H1 (cell line): ENCODE measurements at regions not wholly inside any gene's neighbourhood (a gene's known extent, or its start where the extent isn't known, plus 50 kb on each side); places are given as distances from the start of the nearest gene placed in this dataset.

Experiments
- CTCF ChIA-PET: fragments of 300-600 bp; sonication (Branson Sonifier 250); formaldehyde crosslinking; loops from one replicate; lab custom pipeline; 2021; ENCODE audit not compliant: partially characterized antibody; lab: Charles Lee
- POLR2A ChIA-PET: fragments of 300-600 bp; sonication (Branson Sonifier 250); formaldehyde crosslinking; loops from one replicate; lab custom pipeline; 2021; ENCODE audit warnings: inconsistent platforms; ENCODE audit not compliant: partially characterized antibody; lab: Charles Lee
- DNase-seq, 2 experiments: peaks; one replicate each; pipeline versions ENCODE4 v3.0.0 to v3.0.0-alpha.2; 2010 to 2022; ENCODE audit warnings: low spot score in 2 of 2, low read depth in 1 of 2, mixed read lengths in 1 of 2
- FAIRE-seq: peaks from 2 replicates; lab custom pipeline; 2011; peaks lifted over from hg19 to GRCh38; lab: Jason Lieb, UNC
- H2AFZ ChIP-seq: 2 replicates; pipeline ENCODE4 v1.8.1; 2012; ENCODE audit warnings: low read length, inconsistent platforms
- H2AK5ac ChIP-seq: 2 replicates; pipeline ENCODE4 v1.6.1; 2013; ENCODE audit warnings: low read depth, low read length
- H2BK120ac ChIP-seq: replicated peaks from 2 replicates; pipeline ENCODE3; 2013; ENCODE audit warnings: low read depth, low read length, inconsistent platforms
- H2BK12ac ChIP-seq: 2 replicates; pipeline ENCODE4 v1.6.1; 2013; ENCODE audit warnings: low read depth, low read length
- H2BK15ac ChIP-seq: 2 replicates; pipeline ENCODE4 v1.6.1; 2013; ENCODE audit warnings: low read length
- H2BK20ac ChIP-seq: 2 replicates; pipeline ENCODE4 v1.6.1; 2013; ENCODE audit warnings: low read length
- H2BK5ac ChIP-seq: 2 replicates; pipeline ENCODE4 v1.6.1; 2013; ENCODE audit warnings: low read depth, low read length
- H3K14ac ChIP-seq: 2 replicates; pipeline ENCODE4 v1.6.1; 2013; ENCODE audit warnings: inconsistent platforms; ENCODE audit not compliant: insufficient read length
- H3K18ac ChIP-seq: 2 replicates; pipeline ENCODE4 v1.6.1; 2013; ENCODE audit warnings: low read length; ENCODE audit errors: extremely low read depth
- H3K23ac ChIP-seq: 2 replicates; pipeline ENCODE4 v1.6.1; 2013; ENCODE audit warnings: inconsistent platforms; ENCODE audit not compliant: insufficient read length
- H3K23me2 ChIP-seq: 2 replicates; pipeline ENCODE4 v1.6.1; 2013; ENCODE audit warnings: low read depth, low read length
- H3K27ac ChIP-seq: 2 replicates; pipeline ENCODE4 v1.6.1; 2011; ENCODE audit warnings: low read depth, low read length, inconsistent platforms
- H3K27me3 ChIP-seq, 4 experiments: replicated peaks in 1 of 4; 1 replicate in 1 of 4; 2 replicates in 3 of 4; pipeline versions ENCODE4 v1.6.1 to v1.8.1; 2011 to 2013; ENCODE audit warnings: low read length in 3 of 4, mild to moderate bottlenecking in 3 of 4, inconsistent platforms in 2 of 4, mixed read lengths in 2 of 4, moderate library complexity in 1 of 4; ENCODE audit not compliant: control insufficient read depth in 3 of 4, insufficient read depth in 3 of 4; ENCODE audit errors: extremely low read depth in 1 of 4
- H3K36me3 ChIP-seq, 4 experiments: 2 replicates each; pipeline versions ENCODE4 v1.6.1 to v1.8.1; 2011 to 2013; ENCODE audit warnings: mild to moderate bottlenecking in 4 of 4, low read length in 3 of 4, moderate library complexity in 2 of 4, control low read depth in 1 of 4, inconsistent platforms in 1 of 4; ENCODE audit not compliant: insufficient read depth in 4 of 4, control insufficient read depth in 2 of 4
- H3K4ac ChIP-seq: replicated peaks from 2 replicates; pipeline ENCODE3; 2013; ENCODE audit warnings: low read length, low read depth, mixed read lengths, inconsistent platforms; ENCODE audit not compliant: insufficient read length
- H3K4me1 ChIP-seq, 4 experiments: replicated peaks in 1 of 4; 1 replicate in 1 of 4; 2 replicates in 3 of 4; pipeline versions ENCODE4 v1.6.1 to v1.8.1; 2011 to 2013; ENCODE audit warnings: low read length in 3 of 4, inconsistent platforms in 2 of 4, mixed read lengths in 1 of 4; ENCODE audit not compliant: insufficient read depth in 4 of 4, control insufficient read depth in 3 of 4
- H3K4me2 ChIP-seq, 2 experiments: 2 replicates each; pipeline versions ENCODE4 v1.6.1 to v1.8.1; 2011 to 2013; ENCODE audit warnings: low read depth in 2 of 2, low read length in 2 of 2, control low read depth in 1 of 2, inconsistent platforms in 1 of 2, mild to moderate bottlenecking in 1 of 2; ENCODE audit not compliant: insufficient read depth in 1 of 2
- H3K4me3 ChIP-seq, 4 experiments: fragments of 200-600, 300-600 bp in 1 of 4; sonication (generic), shearing (Covaris generic), sonication (Bioruptor Twin) in 1 of 4; 2 replicates each; pipeline versions ENCODE4 v1.5.1 to v1.8.1; 2011 to 2016; ENCODE audit warnings: low read length in 4 of 4, low read depth in 3 of 4, control low read depth in 2 of 4, inconsistent platforms in 2 of 4, mild to moderate bottlenecking in 2 of 4, mixed read lengths in 1 of 4, moderate library complexity in 1 of 4; ENCODE audit not compliant: insufficient read depth in 2 of 4; ENCODE audit errors: extremely low read depth in 1 of 4
- H3K56ac ChIP-seq: replicated peaks from 2 replicates; pipeline ENCODE3; 2013; ENCODE audit warnings: low read depth, mild to moderate bottlenecking, mixed read lengths, low read length, inconsistent platforms; ENCODE audit not compliant: insufficient read length
- H3K79me1 ChIP-seq: 2 replicates; pipeline ENCODE4 v1.6.1; 2013; ENCODE audit warnings: low read depth, low read length, control low read depth
- H3K79me2 ChIP-seq, 2 experiments: 2 replicates each; pipeline versions ENCODE4 v1.6.1 to v1.8.1; 2012 to 2013; ENCODE audit warnings: low read length in 2 of 2, mild to moderate bottlenecking in 2 of 2, inconsistent platforms in 1 of 2; ENCODE audit not compliant: insufficient read depth in 2 of 2, control insufficient read depth in 1 of 2
- H3K9ac ChIP-seq, 4 experiments: replicated peaks in 1 of 4; 1 replicate in 1 of 4; 2 replicates in 3 of 4; pipeline versions ENCODE4 v1.6.1 to v1.8.1; 2011 to 2013; ENCODE audit warnings: low read depth in 3 of 4, low read length in 3 of 4, control low read depth in 2 of 4, mild to moderate bottlenecking in 2 of 4, moderate library complexity in 2 of 4, inconsistent platforms in 1 of 4; ENCODE audit errors: extremely low read depth in 1 of 4
- H3K9me3 ChIP-seq, 2 experiments: 2 replicates each; pipeline versions ENCODE4 v1.6.1 to v1.8.1; 2012 to 2013; ENCODE audit warnings: mild to moderate bottlenecking in 2 of 2, moderate library complexity in 2 of 2, control low read depth in 1 of 2, inconsistent platforms in 1 of 2, low read depth in 1 of 2, low read length in 1 of 2, mixed read lengths in 1 of 2; ENCODE audit not compliant: insufficient read depth in 2 of 2
- H4K20me1 ChIP-seq, 2 experiments: replicated peaks in 1 of 2; 2 replicates each; pipeline versions ENCODE3 to v1.8.1; 2011 to 2013; ENCODE audit warnings: inconsistent platforms in 2 of 2, low read length in 2 of 2, mild to moderate bottlenecking in 1 of 2; ENCODE audit not compliant: insufficient read depth in 2 of 2, control insufficient read depth in 1 of 2
- H4K5ac ChIP-seq: 2 replicates; pipeline ENCODE4 v1.6.1; 2013; ENCODE audit warnings: low read length, low read depth, mixed read lengths, inconsistent platforms; ENCODE audit not compliant: insufficient read length
- H4K8ac ChIP-seq: 2 replicates; pipeline ENCODE4 v1.8.0; 2013; ENCODE audit warnings: mild to moderate bottlenecking, moderate library complexity, low read length, inconsistent platforms; ENCODE audit not compliant: insufficient read depth; ENCODE audit errors: extremely low read depth
- H4K91ac ChIP-seq: replicated peaks from 2 replicates; pipeline ENCODE3; 2013; ENCODE audit warnings: low read length, mixed read lengths, inconsistent platforms; ENCODE audit not compliant: insufficient read length
- CBX8 ChIP-seq: fragments of 300-800, 300-1000 bp; sonication (generic); IDR thresholded peaks from 2 replicates; pipeline ENCODE4 v1.7.1; 2016; ENCODE audit warnings: low read depth, low read length, borderline replicate concordance
- E2F6 ChIP-seq: IDR thresholded peaks from 2 replicates; pipeline ENCODE4 v1.6.1; 2012; ENCODE audit warnings: inconsistent platforms
- HDAC2 ChIP-seq, 2 experiments: fragments of 300-600 bp in 1 of 2; sonication (generic) in 1 of 2; IDR thresholded peaks; 2 replicates each; pipeline ENCODE4 v1.6.1; 2011 to 2012; ENCODE audit warnings: low read depth in 2 of 2, low read length in 2 of 2, mild to moderate bottlenecking in 2 of 2, moderate library complexity in 2 of 2, borderline replicate concordance in 1 of 2, inconsistent platforms in 1 of 2
- HDAC6 ChIP-seq: IDR thresholded peaks from one replicate; pipeline ENCODE4 v1.7.1; 2012; ENCODE audit warnings: low read depth, mild to moderate bottlenecking, inconsistent platforms, low read length, moderate library complexity
- JUND ChIP-seq: IDR thresholded peaks from 2 replicates; pipeline ENCODE4 v1.6.1; 2011; ENCODE audit warnings: mild to moderate bottlenecking, improper control_type of control experiment, low read length
- POLR2AphosphoS5 ChIP-seq: IDR thresholded peaks from 2 replicates; pipeline ENCODE4 v1.6.1; 2011; ENCODE audit warnings: low read depth, low read length
- POU5F1 ChIP-seq: IDR thresholded peaks from 2 replicates; pipeline ENCODE4 v1.6.1; 2011; ENCODE audit warnings: low read depth, mild to moderate bottlenecking, low read length, moderate library complexity
- WGBS, 2 experiments: shearing (Covaris generic) in 1 of 2; methylation state at CpG; one replicate each; pipeline versions ENCODE4 v1.1.6 to v1.1.7; 2013 to 2015; ENCODE audit warnings: low lambda C conversion rate in 2 of 2, mixed read lengths in 2 of 2, inconsistent platforms in 1 of 2, low coverage in 1 of 2, missing lambda C conversion rate in 1 of 2; ENCODE audit not compliant: insufficient replicate concordance in 2 of 2, insufficient coverage in 1 of 2, insufficient read length in 1 of 2; ENCODE audit errors: extremely low coverage in 1 of 2, missing lambda C conversion rate in 1 of 2; 5-methylcytosine and 5-hydroxymethylcytosine counted together

DNA sequence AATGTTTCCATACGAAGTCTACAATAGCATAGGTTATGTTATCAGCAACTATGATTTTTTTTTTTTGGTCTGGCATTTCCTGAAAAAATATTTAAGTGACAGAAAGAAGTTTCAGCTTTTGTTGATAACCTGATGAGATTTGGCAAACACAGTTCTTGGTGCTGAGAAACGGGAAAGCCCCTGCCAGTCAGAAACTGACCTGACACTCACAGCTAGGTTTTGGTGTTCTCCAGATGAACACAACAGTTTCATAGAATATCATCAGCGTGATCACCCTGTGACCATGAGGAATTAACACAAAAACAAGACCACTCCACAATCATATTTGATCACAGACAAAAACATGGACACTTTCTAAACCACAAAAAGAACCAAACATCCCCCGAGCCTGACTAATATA lies 152.5 kb upstream of the DCAF8L1 start:
- no peak overlapping the region for H2BK5ac ChIP-seq
- no peak overlapping the region for H2BK15ac ChIP-seq
- H3K9ac ChIP-seq = no peak overlapping the region
- H4K91ac ChIP-seq = no peak overlapping the region
- no peak overlapping the region for H3K27ac ChIP-seq
- no peaks in the 10 kb centered on the region for H3K36me3 ChIP-seq
- no peaks in the 10 kb centered on the region for H3K4me1 ChIP-seq
- POLR2A ChIA-PET = no interaction called here
- no peak overlapping the region for H2BK12ac ChIP-seq
- no peak overlapping the region for H3K23ac ChIP-seq
- no peak for FAIRE-seq
- no peak overlapping the region for H4K8ac ChIP-seq
- H2AFZ ChIP-seq = no peak overlapping the region
- WGBS, 2 experiments = 95% methylated on average over 2 of the region's 4 CpGs; no CpG with 5 or more reads in 1 of the 2 experiments
- H3K9me3 ChIP-seq = no peaks in the 10 kb centered on the region
- H3K79me1 ChIP-seq = no peaks in the 10 kb centered on the region
- H2AK5ac ChIP-seq = no peak overlapping the region
- H3K4ac ChIP-seq = no peak overlapping the region
- H2BK120ac ChIP-seq = no peak overlapping the region
- H3K4me3 ChIP-seq = no peak overlapping the region
- H3K18ac ChIP-seq = no peak overlapping the region
- CTCF ChIA-PET = interaction anchor here (0.6 to 1.3 kb wide), 3 partner anchors 59 to 624 kb away, joined by 3 read pairs; no protein-coding TSS in a partner anchor
- H2BK20ac ChIP-seq = no peak overlapping the region
- H3K14ac ChIP-seq = no peak overlapping the region
- no peak overlapping the region for H4K5ac ChIP-seq
- H3K23me2 ChIP-seq = no peaks in the 10 kb centered on the region
- H3K4me2 ChIP-seq = no peak overlapping the region
- H3K56ac ChIP-seq = no peak overlapping the region
- H3K27me3 ChIP-seq = peaks cover 2 to 9% (median 5%) of the 10 kb centered on the region in 4 experiments
- no peaks in the 10 kb centered on the region for H3K79me2 ChIP-seq
- no peak for DNase-seq
- TF ChIP-seq CBX8 (no peak), HDAC6 (no peak), E2F6 (no peak), POLR2AphosphoS5 (no peak), POU5F1 (no peak), JUND (no peak), HDAC2 (IDR thresholded peaks at IDR 0.05; ENCODE audit: borderline replicate concordance in 1 of 2, low read depth in 2 of 2, low read length in 2 of 2) (no peak)
- no peaks in the 10 kb centered on the region for H4K20me1 ChIP-seq
